NCI-H1694 (cell line): ENCODE measurements at regions not wholly inside any gene's neighbourhood (a gene's known extent, or its start where the extent isn't known, plus 50 kb on each side); places are given as distances from the start of the nearest gene placed in this dataset.

ENCODE experiments used
- DNase-seq: peaks from one replicate; lab custom pipeline; 2025; lab: John Stamatoyannopoulos, UW

DNA sequence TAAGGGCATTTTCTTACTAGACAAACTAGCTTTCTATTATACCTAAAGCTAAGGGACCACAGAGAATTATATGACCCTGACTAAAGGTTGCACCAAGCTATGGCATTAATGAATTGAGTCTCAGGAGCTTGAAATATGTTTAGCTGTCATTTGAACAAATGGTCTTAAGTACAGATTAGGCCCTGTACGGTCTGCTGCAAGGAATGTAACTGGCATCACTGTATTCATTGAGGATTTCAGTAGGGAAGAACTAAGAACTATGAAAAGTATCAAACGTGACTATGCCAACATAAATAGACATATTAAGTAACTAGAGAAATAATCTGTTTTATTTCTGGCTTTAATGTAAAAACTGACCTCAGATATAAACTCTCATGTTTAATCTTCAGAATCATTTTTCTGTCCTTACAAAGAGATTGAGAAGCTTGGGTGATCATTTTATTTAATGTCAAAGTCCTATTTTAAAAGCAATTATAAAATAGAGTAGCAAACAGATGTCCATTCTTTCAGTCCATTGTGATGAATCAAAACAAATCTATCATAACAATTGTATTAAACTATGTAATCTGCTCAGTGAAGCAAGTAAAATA is 845.9 kb downstream of the MAT2B start:
- DNase-seq, result no peak

DNA sequence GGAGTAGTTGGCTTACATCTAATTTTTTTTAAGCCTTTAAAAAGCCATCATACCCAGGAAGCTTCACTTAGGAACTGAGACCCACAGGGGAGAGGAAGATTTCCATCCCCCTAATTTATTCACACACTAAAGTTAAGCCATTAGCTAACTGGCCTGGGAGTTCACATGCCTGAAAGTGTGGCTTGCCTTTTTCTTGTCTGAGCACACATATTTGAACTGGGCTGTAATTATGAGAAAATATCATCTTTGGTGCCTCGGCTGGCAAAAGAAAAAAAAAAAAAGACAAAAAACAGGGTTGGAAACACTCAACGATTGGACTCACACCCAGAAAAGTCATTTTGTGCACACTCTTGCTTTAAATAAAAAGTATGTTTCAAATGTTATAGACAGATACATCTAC is 847.3 kb downstream of the MAT2B start:
- no peak for DNase-seq

DNA sequence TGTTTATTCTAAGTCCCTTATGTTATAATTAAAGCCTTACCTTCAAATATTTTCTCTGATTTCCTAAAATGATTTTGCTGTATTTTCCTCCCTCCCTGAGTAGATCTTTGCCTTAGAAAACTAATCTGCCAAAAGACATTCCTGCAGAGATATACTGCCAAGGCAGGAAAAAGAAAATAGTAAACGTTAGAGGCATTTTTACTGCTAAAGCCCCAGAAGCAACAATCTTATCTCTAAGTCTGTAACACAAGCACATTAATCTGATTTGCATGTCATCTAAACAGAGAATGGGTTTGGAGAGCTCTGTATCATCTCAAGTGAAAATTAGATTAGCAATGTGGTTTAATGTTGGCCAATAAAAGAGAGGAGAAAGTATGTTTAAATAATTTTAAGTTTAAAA is 847.7 kb downstream of the MAT2B start:
- DNase-seq, result no peak

DNA sequence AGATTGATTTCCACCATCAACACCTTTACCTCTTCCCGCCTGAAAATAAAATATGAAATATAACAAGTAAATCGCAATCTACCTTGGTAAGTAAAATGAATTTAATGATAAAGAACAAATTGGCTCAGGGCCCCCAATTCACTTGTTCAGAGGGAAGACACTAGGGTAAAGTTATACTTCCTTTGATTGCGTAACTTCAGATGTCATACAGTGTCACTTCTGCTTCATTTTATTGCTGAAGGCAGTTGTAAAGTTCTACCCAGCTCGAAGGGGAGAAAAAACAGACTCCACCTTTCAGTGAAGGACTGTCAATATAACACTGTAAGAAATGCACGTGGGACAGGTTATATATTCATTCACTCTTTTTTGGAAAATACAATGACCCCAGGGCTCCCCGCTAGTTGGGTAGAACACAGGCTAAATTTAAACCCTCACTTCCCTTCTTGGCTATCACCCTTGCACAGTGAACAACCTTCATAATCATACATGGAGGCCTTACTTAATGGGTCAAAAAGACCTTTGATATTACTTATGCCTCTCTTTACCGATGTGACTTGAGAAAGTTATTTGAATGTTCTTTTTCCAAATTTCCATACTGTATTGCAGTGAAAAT is 848.8 kb downstream of the MAT2B start:
- DNase-seq, result no peak

DNA sequence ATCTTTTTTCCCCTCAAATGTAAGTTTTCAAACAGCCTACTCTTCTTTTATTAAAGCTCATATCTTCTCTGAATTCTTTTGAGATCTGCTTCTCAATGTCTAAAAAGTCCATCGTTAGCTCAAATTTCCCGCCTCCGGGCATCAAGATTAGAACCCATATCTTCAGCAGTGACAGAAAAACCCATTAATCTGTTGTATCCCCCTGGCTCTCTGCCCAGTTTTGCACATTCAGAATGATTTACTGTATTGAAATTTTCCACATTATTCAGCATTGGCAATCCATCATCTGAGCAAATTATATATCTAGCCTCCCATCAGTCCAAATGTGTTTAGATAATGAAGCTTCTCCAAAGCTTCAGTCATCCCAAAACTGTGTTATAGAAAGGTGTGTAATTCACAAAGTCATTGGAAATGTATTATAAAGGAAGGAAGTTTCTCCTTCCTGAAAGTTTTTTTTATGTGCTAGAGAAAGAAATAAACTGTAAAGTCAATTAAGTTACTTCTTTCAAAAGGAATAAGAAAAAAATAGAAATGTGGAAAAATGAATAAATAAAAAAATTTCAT is 849.9 kb downstream of the MAT2B start:
- no peak for DNase-seq

DNA sequence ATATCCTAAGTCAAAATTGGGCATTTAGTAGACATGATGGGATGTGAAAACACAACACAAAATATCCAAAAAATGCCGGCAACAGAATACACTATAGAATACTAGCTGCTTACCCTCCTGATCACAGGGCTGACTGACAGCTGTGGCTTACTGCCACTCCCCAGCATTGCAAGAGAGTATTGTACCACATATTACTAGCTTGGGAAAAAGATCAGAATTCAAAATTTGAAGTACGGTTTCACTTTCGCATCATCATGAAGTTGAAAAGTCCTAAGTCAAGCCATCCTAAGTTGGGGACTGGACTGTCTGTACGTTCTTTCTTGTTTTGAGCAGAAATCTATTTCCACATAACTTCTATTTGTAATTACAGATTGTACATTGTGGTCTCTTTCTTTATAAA is 851.4 kb downstream of the MAT2B start:
- no peak for DNase-seq

DNA sequence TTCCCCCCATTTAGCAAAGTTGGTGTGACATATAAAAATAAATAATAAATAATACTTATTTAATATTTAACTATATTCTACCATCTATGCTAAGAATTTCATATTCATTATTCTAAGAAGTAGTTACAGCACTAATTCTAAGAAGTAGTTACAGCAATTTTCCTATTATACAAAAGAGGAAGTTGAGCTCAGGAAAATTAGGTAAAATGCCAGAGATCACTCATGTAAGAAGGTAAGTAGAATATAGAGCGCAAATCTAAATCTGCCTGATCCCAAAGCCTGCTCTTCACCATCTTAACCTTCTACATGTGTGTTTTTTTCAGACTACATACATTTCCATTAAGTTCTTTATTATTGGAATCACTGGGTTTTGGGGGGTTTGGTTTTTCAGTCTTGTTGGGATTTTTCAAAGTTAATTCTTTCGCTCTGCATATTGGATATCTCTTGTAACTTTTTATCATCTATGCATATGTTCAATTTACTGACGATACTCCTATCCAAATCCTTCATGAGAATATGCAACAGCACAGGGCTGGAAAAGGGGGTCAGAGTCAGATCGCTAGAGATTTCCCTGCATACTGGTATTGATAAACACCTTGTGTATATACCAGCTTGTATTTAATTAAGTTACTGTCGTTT is 852.1 kb downstream of the MAT2B start:
- no peak for DNase-seq

DNA sequence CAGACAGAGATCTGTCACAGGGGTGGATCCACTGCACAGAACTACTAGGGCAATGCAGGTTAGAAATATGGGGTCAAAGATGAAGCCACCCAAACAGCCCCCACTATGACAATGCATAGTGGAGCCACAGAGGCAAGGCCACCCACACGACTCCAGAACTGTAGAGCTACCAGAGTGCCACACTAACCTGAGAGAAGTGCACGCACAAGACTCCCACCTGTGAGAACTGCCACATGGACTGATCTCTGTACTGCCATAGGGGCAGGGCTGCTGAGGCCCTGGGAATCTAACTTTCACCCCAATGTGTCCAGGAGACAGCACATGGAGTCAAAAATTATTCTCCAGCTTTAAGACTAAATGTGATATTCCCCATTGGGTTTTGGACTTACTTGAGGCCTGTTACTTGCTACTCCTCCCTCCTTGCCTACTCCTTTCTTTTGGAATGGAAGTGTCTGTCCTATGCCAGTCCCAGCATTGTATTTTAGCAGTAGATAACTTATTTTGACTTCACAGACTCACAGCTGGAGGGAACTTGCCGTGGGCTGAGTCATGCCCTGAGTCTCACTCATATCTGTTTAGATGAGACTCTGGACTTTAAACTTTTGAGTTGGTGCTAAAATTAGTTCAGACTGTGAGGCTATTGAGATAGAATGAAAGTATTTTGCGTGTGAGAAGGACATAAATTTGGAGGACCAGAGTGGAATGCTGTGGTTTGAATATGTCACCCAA is 853.3 kb downstream of the MAT2B start:
- DNase-seq, result no peak

DNA sequence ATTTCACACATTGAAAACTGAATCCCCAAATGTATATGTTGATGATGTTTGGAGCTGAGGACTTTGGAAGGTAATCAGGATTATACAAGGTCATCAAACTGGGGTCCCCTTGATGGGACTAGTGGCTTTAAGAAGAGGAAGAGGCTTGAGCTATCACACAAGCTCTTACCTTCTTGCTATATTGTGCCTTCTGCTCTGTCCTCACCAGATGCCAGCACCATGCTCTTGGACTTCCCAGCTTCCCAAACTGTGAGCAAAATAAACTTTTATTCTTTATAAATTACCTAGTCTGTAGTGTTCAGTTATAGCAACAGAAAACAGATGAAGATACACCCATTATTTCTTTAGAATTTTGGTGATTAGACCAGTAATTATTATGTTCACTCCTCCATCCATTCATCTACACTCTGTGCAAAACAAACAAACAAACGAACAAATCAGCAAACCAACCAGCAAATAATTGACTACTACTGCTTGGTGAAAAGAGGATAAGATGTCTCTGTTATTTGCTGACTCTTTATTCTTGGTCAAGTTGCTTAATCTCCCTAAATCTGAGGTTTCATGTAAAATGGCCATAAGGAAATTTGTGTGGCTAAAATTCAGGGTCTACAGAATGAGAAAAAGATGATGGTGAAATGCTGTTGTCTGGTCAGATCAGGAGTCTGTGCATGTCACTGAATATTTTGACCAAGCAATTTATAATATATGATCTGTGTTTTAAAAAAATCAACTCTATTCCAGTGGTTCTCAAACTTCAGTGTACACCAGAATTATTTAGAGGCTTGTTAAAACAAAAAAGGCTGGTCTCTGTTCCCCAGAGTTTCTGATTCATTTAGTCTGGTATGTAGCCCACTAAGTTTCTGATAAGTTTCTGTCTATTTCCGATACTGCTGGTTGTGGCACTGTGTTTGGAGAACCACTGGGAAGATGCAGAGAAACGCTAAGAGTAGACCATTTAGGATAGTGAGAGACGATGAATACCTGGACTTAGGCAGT is 854.1 kb downstream of the MAT2B start:
- no peak for DNase-seq

DNA sequence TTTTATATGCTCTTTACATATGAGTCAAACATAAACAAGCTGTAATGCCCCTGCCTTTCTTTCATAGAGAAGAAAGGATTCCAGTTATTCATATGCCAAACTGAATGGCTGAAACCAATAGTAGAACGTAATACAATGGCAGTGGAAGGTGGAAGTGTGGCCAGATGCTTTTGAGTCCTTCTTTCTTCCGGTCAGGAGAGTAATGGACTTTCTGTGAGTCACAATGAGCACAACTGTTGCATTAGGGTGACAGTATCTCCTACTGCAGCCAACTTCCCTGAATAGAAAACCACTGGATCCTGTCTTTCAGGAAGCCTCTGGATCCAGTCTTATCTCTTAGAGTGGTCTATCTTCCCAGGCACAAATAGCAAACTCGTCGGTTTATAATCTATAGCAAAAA is 855.2 kb downstream of the MAT2B start:
- no peak for DNase-seq

DNA sequence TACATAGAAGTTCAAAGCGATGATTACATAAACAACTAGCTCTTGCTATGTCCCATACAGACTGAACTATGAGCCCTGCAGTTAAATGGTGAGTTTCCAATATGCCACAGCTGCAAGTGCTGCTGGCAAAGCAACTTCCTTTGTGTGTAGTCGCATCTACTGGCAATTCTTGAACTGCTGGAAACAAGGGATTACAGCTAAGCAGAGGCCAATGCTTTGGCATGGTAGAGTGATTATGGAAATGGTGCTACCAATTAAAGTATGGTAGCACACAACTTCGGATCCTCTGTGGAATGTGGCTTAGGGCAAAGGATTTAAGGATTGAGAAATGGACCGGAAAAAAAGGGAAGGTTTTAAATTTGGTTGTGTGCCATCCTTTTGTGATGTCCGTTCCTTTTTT is 856.6 kb downstream of the MAT2B start:
- DNase-seq, result no peak

DNA sequence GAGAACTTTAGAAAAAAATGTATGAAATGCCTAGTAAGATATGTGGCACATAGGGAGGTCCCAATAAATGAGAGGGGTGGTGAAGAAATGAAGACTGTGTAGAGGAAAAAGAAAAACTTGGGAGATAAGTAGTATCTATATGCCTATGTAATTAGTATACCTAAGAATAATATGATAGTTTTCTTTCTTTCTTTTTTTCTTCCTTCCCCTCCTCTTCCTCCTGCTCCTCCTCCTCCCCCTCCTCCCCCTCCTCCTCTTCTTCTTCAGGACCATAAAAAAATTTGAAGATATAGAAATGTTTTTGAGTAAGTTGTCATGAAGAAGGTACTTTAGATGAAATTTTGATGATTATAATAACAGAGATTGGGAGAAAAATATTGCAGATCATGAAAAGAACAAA is 857.4 kb downstream of the MAT2B start:
- no peak for DNase-seq

DNA sequence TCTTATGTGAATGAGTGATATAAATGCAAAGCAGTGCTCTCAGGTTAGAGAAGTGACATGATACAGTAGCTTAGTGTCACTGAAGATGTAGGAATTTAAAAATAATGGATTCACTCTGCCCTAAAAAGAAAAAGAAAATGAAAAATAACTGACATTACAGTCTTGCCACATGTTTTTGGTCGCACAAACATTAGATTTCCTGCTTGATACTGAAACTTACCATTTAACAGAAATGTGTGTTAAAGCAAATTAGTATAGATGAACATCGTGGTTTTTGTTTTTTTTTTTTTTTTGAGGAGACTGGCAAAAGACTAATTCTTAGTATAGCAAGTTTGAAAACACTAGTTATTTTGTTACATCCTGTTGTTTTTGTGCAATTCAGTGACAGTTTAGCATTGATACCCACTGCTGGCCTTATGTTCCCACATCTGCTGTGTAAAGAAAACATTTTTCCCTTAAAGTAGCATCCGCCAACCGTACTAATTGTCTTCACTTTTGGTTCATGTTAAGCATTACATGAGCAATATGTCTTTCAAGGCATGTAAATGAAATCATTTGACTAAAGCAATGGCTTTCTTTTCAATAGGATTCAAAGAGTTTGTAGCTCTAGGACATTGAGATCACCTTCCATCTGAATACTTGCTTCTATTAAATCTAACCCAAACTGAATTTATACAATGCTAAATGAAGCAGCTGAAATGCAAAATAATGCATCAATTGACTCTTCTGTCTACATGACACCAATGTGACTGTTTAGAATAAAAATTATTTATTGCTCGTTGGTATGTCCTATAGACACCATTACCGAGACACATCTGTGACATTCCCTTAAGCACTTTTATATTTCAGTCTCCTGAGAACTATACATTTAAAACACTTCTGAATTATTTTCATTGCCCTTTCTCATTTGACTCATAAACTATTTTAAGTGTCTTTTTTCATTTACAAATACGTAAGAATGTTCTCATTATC is 859.1 kb downstream of the MAT2B start:
- DNase-seq, result no peak

DNA sequence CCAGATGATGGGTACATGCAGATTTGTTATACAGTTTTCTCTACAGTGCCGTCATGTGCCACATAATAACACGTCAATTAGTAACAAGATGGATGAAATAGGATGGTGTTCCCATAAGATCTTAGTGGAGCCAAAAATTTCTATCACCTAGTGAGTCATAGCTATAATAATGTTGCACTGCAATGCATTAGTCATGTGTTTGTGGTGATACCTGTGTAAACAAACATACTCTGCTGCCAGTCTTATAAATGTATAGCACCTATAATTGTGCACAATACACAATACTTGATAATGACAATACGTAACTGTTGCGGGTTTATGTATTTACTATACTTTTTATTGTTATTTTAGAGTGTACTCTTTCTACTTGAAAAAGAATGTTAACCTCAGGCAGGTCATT is 865.4 kb downstream of the MAT2B start:
- no peak for DNase-seq

DNA sequence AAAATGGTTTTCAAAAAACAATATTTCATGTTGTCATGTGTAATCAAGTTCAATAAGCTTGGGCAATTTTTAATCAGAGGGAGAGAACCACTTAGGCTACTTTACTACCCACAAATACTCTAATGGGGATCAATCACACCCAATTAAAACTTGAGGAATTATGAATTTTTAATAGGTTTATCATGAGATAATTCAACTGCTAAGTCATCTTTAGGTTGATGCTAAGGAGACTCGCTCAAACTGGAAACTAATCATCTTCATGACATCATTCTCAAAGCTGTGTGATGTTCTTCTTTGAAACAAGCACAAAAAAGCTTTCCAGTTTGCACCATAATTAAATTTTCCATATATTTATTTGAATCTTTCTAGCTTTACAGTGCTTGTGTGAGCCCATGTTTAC is 867.5 kb downstream of the MAT2B start:
- DNase-seq, result no peak

DNA sequence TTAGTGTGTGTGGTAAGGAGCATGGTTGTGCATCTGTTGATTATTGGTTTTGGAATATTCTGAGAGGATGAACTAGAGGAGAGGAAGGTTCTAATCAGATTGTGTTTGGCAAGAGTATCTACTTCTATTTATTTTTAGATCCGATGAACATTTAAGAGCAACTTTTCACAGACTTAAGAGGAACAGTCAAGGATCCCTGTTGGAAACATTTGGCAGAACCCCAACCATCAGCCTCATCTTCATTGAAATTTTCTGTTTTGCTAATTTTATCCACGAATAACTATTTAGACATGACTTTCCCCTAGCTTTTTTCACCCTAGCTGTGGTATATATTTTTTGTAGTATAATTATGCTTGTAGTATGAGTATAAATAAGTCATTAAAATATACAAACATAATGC is 868.5 kb downstream of the MAT2B start:
- DNase-seq, result no peak

DNA sequence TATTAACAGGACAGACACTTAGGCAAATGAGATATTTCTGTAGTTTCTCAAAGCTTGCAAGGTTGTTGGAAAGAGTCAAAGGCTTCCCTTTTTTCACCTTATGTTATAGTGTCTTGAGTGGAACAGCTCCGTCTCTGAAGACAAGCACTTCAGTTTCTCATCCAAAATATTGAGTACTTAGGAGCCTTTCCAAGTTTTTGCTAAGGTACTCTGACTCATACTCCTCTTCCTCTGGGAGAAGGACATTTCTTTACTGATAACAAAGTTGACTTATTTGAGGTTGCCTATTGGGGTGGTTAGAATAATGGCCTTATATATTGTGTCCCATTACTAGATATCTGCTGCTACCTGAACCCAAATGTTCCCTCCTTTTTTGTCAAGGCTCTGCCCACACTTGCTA is 869.6 kb downstream of the MAT2B start:
- no peak for DNase-seq

DNA sequence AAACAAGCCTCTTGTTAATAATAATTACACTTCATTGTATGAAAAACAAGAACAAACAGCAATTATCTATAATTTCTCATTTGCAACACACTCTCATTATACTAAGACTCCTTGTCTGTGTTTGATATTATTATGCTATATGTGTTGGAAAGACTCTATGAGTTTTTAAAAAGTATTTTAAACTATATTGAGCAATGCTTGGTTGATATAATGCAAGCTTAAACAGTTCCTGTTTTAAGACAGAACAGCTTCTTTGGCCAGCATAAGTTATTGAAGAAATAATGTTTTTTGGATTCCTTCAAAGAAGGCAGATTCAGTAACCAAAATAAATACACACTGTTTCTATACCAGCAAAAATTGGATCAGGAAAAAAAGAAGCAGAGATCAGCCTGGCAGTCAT is 871.4 kb downstream of the MAT2B start:
- DNase-seq, result no peak

DNA sequence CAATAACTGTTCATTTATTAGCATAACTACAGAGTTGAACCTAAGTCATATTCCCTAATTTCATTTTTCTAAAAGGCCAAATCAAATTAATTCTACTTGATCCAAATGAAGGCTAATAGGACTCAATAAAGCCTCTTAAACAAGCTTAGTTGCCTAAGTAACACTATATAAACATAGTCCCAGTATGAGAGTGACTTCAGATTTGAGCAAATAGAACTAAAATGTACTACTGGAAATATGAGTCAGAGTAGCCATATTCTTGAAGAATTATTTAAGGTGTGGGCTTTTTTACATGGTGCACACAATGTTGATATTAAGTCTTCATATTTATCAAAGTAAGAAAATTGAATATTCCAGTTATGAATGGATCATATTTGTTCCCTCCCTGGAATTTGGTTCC is 872.3 kb downstream of the MAT2B start:
- no peak for DNase-seq

DNA sequence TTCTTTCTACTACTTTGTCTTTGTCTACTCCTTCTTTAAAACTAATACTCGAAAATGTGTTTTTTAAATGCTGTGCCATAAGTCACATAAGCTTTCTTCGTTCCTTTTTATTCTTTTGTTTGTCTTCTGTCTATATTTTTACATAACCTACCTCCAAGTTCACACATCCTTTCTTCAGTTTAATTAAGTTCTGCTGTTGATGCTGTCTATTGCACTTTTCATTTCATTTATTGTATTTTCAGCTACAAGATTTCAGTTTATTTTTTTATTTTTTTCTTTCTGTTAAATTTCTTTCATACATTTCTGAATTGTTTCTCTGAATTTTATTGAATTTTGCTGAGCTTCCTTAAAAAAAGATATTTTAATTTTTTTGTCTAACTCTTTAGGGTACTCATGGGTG is 878.2 kb downstream of the MAT2B start:
- DNase-seq, result no peak

DNA sequence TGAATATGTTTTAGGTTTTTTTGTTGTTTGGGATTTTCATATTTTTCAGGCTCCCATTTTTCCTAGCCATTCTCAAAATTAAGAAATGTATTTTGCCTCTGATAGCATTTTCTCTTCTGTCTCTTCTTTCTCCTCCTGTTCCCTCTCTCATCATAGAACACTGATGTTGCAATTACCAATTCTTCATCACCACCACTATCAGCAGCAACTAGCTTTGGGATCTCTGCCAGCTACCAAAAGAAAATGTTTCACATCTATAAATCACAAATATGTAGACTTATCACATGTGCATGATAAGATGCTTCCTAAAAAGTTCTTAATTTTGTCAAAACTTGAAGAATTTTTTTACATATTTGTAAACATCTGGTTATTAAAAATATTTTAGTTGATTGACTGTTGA is 887.1 kb downstream of the MAT2B start:
- no peak for DNase-seq
